Stimulated activated CD4-positive, alpha-beta T cell treated with anti-CD3 and anti-CD28 coated beads, Interleukin-2, amount 100 ng/mL, for 24 hours (primary cell): ENCODE measurements at regions not wholly inside any gene's neighbourhood (a gene's known extent, or its start where the extent isn't known, plus 50 kb on each side); places are given as distances from the start of the nearest gene placed in this dataset.

Experiments
- DNase-seq, 2 donors: peaks; one replicate each; pipeline ENCODE4 v3.0.0-alpha.2; 2020

DNA sequence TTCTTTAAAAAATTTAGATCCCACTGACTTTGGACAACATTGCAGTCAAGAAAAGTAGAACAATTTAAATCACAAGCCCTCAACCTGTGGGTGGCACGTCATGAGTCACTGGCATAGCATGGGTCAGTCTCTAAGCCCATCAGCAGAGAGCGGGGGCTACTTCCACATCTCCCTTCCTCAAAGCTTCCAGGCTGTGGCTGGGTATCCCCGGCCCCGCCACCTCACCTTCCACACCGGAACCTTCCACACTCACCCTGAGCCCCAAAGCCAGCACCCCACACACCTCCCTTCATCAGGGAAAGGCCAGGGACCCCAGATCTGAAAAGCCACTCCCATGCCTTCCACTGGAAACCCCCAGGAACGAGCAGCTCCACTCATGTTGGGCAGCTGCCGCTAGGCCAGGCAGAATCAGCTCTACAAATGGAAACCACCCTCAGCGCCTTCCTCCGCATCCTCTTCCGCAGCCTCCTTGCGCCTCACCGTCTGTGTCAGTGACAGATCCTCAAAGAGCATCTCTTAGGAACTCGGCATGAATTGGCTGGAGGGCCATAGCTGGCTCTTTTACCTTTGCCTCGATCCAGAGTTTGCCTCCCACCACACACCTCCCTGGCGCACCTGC is 156.5 kb downstream of the ERCC6L2 start:
- no peak for DNase-seq

DNA sequence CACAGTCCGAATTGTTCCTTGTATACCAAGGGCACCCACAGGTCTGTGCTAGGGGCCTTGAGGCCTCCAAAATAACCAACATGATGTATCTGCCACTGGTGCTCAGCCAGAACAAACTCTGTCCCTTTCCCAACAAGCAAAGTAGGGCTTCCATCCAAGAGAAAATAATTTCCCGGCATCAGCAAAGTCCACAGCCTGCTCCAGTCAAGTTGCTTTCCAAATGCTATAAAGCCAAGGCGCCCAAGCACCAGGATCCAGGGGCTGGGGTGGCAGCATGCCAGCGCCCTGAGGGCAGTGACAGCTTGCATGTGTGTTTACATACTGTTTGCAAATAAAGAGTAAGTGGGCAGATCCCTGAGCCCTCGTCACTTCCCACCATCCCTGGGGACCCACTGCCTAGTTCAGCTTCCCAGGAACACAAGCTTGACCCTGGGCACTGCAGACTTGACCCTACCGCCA is 155.9 kb downstream of the ERCC6L2 start:
- DNase-seq, result no peak

GRCh38 chr9:96029722-96030530 is 154.4 kb downstream of the ERCC6L2 start:
- DNase-seq, result no peak

DNA sequence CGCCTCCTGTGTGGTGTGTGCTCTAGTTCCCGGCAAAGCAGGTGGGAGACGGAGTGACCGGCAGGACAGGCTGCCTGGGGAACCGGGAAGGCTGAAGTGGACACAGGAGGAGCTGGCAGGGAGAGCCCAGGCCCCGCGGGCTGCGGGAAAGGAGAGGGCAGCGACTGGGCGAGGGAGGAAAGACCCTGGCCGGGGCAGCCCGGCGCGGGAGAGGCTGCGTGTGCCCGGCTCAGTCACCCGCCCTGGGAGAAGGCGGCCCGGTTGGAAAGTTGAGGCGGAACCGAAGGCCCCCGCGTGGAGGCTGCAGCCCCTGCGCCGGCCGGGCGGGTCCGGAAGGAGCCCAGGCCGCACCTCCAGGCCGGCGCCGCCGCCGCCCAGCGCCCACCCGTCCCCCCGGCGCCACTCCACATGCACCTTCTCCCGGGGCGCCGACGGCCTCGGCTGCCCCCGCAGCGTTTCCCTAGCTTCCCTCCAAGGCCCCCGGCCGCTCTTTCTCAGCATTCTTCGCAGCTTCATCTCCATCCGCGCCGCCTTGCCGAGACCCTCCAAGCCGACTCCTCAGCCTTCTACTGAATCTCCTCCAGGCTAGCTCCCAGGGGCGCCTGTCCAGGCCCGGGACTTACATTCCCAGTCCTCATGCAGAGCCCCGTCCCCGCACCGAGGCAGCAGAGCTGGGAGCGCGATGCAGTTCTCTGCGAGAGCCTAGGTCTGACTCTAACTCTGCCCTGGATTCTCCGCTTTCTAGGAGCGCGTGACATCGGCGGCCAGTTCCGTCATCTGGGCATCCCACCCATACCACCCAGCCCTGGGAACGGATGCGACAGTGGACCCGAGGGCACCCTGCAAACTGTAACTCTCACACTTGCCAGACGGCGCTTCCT is 152.0 kb downstream of the ERCC6L2 start:
- peak in 1 of 2 donors; percentile 28 for DNase-seq

DNA sequence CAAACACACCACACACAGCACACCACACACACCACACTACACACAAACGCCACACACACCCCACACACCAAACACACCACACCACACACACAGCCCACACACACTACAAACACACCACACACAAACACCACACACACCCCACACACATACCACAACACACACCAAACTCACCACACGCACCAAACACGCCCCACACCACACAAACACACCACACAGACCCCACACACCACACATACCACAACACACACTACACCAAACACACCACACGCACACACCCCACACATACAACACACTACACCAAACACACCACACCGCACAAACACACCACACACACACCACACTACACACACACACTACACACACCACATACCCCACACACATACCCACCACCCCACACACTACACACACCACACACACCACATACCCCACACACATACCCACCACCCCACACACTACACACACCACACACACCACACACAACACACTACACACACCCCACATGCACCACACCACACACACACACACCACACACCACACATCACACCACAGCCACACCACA is 151.2 kb downstream of the ERCC6L2 start:
- DNase-seq, result no peak

DNA sequence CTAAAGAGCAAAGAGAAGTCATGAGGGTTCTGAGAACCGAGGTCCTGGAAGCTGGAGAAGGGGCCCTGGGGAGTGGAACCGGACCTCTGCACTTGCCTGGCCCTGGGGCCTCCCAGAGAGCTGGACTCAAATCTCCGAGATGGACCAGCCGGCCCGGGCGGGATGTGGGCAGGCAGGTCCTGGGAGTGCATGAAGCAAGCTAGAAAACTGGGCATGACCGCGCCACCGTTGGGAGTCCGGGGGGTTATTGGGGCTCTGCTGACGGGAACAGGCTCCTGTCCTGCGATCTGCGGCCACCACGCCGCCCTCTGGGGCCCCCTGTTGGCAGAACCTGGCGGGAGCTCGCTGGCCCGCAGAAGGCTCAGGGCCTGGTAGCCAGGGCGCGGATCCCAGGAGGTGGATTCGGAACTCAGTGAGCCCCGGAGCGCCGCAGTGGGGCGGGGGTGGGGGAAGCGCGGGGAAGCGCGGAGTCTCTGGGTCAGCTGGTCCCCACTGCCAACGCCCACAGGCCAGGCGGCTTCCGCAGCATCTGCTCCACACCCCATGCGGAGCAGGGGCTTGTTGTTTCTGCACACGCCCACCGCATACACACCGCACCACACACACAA is 150.6 kb downstream of the ERCC6L2 start:
- peak in 1 of 2 donors; percentile 28 for DNase-seq

DNA sequence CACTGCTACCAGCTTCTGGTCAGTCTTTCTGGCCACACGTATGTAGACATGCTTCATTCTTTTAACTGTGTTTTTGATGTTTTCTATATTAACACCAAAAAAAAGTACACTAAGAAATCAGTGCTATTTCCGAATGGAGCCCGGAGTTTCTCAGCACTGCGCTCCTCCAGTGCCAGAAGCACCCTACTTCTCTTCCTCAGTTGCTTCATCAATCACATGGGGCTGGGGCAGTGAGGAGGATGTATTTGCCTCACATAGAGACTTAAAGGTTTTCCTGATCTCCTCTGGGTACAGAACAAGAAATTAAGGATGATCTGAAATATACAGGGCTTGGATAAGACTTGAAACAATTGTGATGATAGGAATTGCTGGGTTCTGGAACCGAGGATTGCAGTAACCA is 148.0 kb downstream of the ERCC6L2 start:
- DNase-seq, result no peak

DNA sequence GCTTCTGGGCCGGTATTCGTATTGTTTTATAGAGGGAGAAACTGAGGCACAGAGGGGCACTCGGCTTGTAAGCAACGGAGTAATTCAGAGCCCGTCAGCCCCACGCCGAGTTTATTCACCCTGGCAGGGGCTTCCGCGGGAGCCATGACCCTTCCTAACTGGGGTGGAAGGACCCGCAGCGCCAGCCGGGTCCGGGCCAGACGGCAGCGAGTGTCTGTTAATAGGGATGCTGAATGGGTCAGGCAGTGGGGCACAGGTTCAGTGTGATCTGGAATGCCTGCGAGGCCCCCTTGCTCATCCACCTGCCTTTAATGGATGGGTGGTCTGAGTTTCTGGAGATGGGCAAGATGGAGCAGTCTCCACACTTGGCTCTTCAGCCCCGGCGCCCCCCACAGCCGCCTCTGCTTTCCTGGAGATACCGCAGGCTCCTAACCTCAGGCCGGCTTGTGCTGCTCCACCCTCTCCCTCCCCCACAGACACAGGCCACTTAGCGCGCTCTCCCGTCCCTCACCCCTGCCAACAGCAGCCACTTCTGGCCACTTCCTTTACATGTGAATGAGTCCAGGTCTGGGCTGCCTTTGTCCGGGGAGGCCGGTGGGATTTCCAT is 147.1 kb downstream of the ERCC6L2 start:
- peak in 1 of 2 donors; percentile 35 for DNase-seq

- DNase-seq, result peak in 1 of 2 donors; percentile 31
Observed at GRCh38 chr9:96021551-96022444, 146.3 kb downstream of the ERCC6L2 start.

GRCh38 chr9:96020792-96021550 is 145.5 kb downstream of the ERCC6L2 start:
- DNase-seq, result peak; percentile 54 to 63

DNA sequence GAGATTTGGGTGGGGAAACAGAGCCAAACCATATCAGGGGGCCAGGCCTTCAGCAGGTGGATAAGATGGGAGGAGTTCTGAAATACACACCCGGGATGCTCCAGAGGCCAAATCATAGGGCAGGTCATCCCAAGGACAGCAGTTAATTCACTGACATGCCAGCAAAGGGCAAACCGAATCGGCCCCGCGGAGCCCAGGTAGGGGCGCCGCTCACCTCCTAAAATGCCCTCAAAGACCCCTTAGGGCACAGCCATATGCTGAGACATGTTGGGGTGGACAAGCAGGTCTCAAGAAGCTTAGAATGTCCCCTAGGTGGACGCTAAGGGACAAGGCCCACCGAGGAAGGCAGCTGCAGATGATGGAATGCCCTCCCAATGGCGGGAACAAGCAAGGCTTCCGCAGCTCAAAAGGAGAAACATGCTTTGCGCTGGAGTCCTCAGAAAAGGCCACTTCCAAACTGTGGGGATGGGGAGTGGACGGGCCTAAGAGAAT is 144.9 kb downstream of the ERCC6L2 start:
- no peak for DNase-seq
